GM23338 (cell line): ENCODE measurements at regions not wholly inside any gene's neighbourhood (a gene's known extent, or its start where the extent isn't known, plus 50 kb on each side); places are given as distances from the start of the nearest gene placed in this dataset.

Experiments
- ATAC-seq: fragments of 200-7000 bp; cut with Tn5 transposase; 3 replicates; pipeline ENCODE4 v1.9.1; 2020
- DNase-seq: peaks from one replicate; pipeline ENCODE4 v3.0.0-alpha.2; 2015; ENCODE audit warnings: low spot score
- H2AFZ ChIP-seq: fragments of 200-600 bp; sonication (generic); 2 replicates; pipeline ENCODE4 v1.8.0; 2016; ENCODE audit warnings: antibody characterized with exemption, mild to moderate bottlenecking, moderate library complexity
- H3F3A ChIP-seq: fragments of 200-600 bp; sonication (generic); replicated peaks from 2 replicates; pipeline ENCODE4 v1.8.0; 2017; ENCODE audit warnings: antibody characterized with exemption, mixed run types, low read depth
- H3K27ac ChIP-seq: fragments of 200-600 bp; sonication (generic); 2 replicates; pipeline ENCODE4 v1.6.1; 2016; ENCODE audit warnings: low read depth
- H3K27me3 ChIP-seq: fragments of 200-600 bp; sonication (generic); 2 replicates; pipeline ENCODE4 v1.8.0; 2016; ENCODE audit warnings: mild to moderate bottlenecking, mixed run types, moderate library complexity; ENCODE audit not compliant: insufficient read depth
- H3K36me3 ChIP-seq: fragments of 200-600 bp; sonication (generic); 2 replicates; pipeline ENCODE4 v1.8.0; 2016; ENCODE audit warnings: mild to moderate bottlenecking; ENCODE audit not compliant: insufficient read depth
- H3K4me1 ChIP-seq: fragments of 200-600 bp; sonication (generic); 2 replicates; pipeline ENCODE4 v1.8.0; 2016; ENCODE audit warnings: mild to moderate bottlenecking, moderate library complexity; ENCODE audit not compliant: insufficient read depth
- H3K4me2 ChIP-seq: fragments of 200-600 bp; sonication (generic); 2 replicates; pipeline ENCODE4 v1.7.1; 2017; ENCODE audit warnings: mixed run types
- H3K4me3 ChIP-seq: fragments of 200-600 bp; sonication (generic); 2 replicates; pipeline ENCODE4 v1.6.1; 2016; ENCODE audit warnings: mixed run types
- H3K79me2 ChIP-seq: fragments of 200-600 bp; sonication (generic); replicated peaks from 2 replicates; pipeline ENCODE4 v1.8.0; 2017; ENCODE audit warnings: mild to moderate bottlenecking; ENCODE audit not compliant: insufficient read depth
- H3K9me2 ChIP-seq: fragments of 200-600 bp; sonication (generic); 2 replicates; pipeline ENCODE4 v1.8.0; 2017; ENCODE audit not compliant: insufficient read depth
- H4K20me1 ChIP-seq: fragments of 200-600 bp; sonication (generic); replicated peaks from 2 replicates; pipeline ENCODE4 v1.8.0; 2017; ENCODE audit warnings: mild to moderate bottlenecking; ENCODE audit not compliant: insufficient read depth
- H3K27ac Mint-ChIP-seq: 2 replicates; pipeline ENCODE4 v1.8.0; 2020; ENCODE audit warnings: inconsistent platforms, mild to moderate bottlenecking, moderate library complexity, mixed read lengths
- H3K27me3 Mint-ChIP-seq: 3 replicates; pipeline ENCODE4 v1.8.0; 2022; ENCODE audit warnings: low read depth, mild to moderate bottlenecking, moderate library complexity, mixed read lengths, inconsistent platforms; ENCODE audit not compliant: insufficient read depth, poor library complexity
- H3K36me3 Mint-ChIP-seq: 3 replicates; pipeline ENCODE4 v1.8.0; 2021; ENCODE audit warnings: low read depth, mild to moderate bottlenecking, inconsistent platforms, moderate library complexity, mixed read lengths
- H3K4me1 Mint-ChIP-seq: 3 replicates; pipeline ENCODE4 v1.8.0; 2020; ENCODE audit warnings: mild to moderate bottlenecking, inconsistent platforms, mixed read lengths
- H3K4me3 Mint-ChIP-seq: 3 replicates; pipeline ENCODE4 v1.8.0; 2021; ENCODE audit warnings: moderate library complexity, mild to moderate bottlenecking, inconsistent platforms, mixed read lengths
- H3K9me3 Mint-ChIP-seq: 3 replicates; pipeline ENCODE4 v1.8.0; 2020; ENCODE audit warnings: moderate library complexity, mild to moderate bottlenecking, inconsistent platforms, mixed read lengths
- CREB1 ChIP-seq: fragments of 250-450 bp; sonication (Bioruptor Pico); IDR thresholded peaks from 2 replicates; pipeline ENCODE4 v1.5.0; 2020; ENCODE audit warnings: low read depth, mild to moderate bottlenecking, moderate library complexity
- EZH2 ChIP-seq: fragments of 200-600 bp; sonication (generic); IDR thresholded peaks from one replicate; pipeline ENCODE4 v1.8.0; 2017; ENCODE audit warnings: antibody characterized with exemption, mild to moderate bottlenecking, low read depth; ENCODE audit not compliant: unreplicated experiment
- EZH2phosphoT487 ChIP-seq: fragments of 200-600 bp; sonication (generic); IDR thresholded peaks from one replicate; pipeline ENCODE4 v1.8.1; 2018; ENCODE audit warnings: antibody characterized with exemption; ENCODE audit not compliant: unreplicated experiment
- JUNB ChIP-seq: IDR thresholded peaks from one replicate; pipeline ENCODE4 v1.6.1; 2016; ENCODE audit warnings: antibody characterized with exemption; ENCODE audit not compliant: unreplicated experiment
- NANOG ChIP-seq: IDR thresholded peaks from 2 replicates; pipeline ENCODE4 v1.6.1; 2016; ENCODE audit warnings: antibody characterized with exemption, borderline replicate concordance
- POLR2AphosphoS5 ChIP-seq: IDR thresholded peaks from 2 replicates; pipeline ENCODE4 v1.6.1; 2016; ENCODE audit warnings: antibody characterized with exemption, low read depth
- STAT1 ChIP-seq: IDR thresholded peaks from one replicate; pipeline ENCODE4 v1.6.1; 2016; ENCODE audit warnings: antibody characterized with exemption; ENCODE audit not compliant: unreplicated experiment
- ZNF114 ChIP-seq: fragments of 250-450 bp; sonication (Bioruptor Pico); IDR thresholded peaks from 2 replicates; pipeline ENCODE4 v1.5.0; 2020; ENCODE audit warnings: mild to moderate bottlenecking, moderate library complexity
- ZNF331 ChIP-seq: fragments of 250-450 bp; sonication (Bioruptor Pico); IDR thresholded peaks from 2 replicates; pipeline ENCODE4 v1.5.0; 2020; ENCODE audit warnings: low read depth, mild to moderate bottlenecking, moderate library complexity
- TF ChIP-seq, protein P1 (sequence below): fragments of 250-450 bp; sonication (Bioruptor Pico); IDR thresholded peaks from 2 replicates; pipeline ENCODE4 v1.5.0; 2020; ENCODE audit warnings: mild to moderate bottlenecking, moderate library complexity
- TF ChIP-seq, protein P2 (sequence below): IDR thresholded peaks from 2 replicates; pipeline ENCODE4 v1.6.1; 2016; ENCODE audit warnings: antibody characterized with exemption
- TF ChIP-seq, protein P3 (sequence below): IDR thresholded peaks from one replicate; pipeline ENCODE4 v1.6.1; 2018; ENCODE audit warnings: antibody characterized with exemption; ENCODE audit not compliant: unreplicated experiment
- TF ChIP-seq, protein P4 (sequence below), 2 experiments: fragments of 200-600 bp in 1 of 2; sonication (generic) in 1 of 2; conservative IDR thresholded peaks; 2 replicates each; pipeline versions ENCODE4 v1.5.1 to v1.6.1; 2016 to 2017; ENCODE audit warnings: antibody characterized with exemption in 2 of 2, low read depth in 2 of 2, mild to moderate bottlenecking in 2 of 2, moderate library complexity in 1 of 2

GRCh38 chr5:82862711-82863110, 214.5 kb downstream of the TMEM167A start:
- ATAC-seq (no peak), DNase-seq (no peak)
- peaks cover 18% of the 10 kb centered on the region; the same call in 2 of the 3 replicates for H3K4me1 Mint-ChIP-seq
- peaks cover 1% of the 10 kb centered on the region for H3K27me3 Mint-ChIP-seq
- Histone ChIP-seq H4K20me1 (no peaks in the 10 kb centered on the region), H3K27ac (no peak overlapping the region), H3F3A (no peaks in the 10 kb centered on the region), H3K9me2 (no peaks in the 10 kb centered on the region), H3K36me3 (no peaks in the 10 kb centered on the region), H3K4me2 (no peak overlapping the region), H2AFZ (no peak overlapping the region), H3K4me3 (no peak overlapping the region), H3K79me2 (no peaks in the 10 kb centered on the region), H3K27me3 (no peaks in the 10 kb centered on the region), H3K4me1 (peaks cover 25% of the 10 kb centered on the region)
- TF ChIP-seq, protein P1, sequence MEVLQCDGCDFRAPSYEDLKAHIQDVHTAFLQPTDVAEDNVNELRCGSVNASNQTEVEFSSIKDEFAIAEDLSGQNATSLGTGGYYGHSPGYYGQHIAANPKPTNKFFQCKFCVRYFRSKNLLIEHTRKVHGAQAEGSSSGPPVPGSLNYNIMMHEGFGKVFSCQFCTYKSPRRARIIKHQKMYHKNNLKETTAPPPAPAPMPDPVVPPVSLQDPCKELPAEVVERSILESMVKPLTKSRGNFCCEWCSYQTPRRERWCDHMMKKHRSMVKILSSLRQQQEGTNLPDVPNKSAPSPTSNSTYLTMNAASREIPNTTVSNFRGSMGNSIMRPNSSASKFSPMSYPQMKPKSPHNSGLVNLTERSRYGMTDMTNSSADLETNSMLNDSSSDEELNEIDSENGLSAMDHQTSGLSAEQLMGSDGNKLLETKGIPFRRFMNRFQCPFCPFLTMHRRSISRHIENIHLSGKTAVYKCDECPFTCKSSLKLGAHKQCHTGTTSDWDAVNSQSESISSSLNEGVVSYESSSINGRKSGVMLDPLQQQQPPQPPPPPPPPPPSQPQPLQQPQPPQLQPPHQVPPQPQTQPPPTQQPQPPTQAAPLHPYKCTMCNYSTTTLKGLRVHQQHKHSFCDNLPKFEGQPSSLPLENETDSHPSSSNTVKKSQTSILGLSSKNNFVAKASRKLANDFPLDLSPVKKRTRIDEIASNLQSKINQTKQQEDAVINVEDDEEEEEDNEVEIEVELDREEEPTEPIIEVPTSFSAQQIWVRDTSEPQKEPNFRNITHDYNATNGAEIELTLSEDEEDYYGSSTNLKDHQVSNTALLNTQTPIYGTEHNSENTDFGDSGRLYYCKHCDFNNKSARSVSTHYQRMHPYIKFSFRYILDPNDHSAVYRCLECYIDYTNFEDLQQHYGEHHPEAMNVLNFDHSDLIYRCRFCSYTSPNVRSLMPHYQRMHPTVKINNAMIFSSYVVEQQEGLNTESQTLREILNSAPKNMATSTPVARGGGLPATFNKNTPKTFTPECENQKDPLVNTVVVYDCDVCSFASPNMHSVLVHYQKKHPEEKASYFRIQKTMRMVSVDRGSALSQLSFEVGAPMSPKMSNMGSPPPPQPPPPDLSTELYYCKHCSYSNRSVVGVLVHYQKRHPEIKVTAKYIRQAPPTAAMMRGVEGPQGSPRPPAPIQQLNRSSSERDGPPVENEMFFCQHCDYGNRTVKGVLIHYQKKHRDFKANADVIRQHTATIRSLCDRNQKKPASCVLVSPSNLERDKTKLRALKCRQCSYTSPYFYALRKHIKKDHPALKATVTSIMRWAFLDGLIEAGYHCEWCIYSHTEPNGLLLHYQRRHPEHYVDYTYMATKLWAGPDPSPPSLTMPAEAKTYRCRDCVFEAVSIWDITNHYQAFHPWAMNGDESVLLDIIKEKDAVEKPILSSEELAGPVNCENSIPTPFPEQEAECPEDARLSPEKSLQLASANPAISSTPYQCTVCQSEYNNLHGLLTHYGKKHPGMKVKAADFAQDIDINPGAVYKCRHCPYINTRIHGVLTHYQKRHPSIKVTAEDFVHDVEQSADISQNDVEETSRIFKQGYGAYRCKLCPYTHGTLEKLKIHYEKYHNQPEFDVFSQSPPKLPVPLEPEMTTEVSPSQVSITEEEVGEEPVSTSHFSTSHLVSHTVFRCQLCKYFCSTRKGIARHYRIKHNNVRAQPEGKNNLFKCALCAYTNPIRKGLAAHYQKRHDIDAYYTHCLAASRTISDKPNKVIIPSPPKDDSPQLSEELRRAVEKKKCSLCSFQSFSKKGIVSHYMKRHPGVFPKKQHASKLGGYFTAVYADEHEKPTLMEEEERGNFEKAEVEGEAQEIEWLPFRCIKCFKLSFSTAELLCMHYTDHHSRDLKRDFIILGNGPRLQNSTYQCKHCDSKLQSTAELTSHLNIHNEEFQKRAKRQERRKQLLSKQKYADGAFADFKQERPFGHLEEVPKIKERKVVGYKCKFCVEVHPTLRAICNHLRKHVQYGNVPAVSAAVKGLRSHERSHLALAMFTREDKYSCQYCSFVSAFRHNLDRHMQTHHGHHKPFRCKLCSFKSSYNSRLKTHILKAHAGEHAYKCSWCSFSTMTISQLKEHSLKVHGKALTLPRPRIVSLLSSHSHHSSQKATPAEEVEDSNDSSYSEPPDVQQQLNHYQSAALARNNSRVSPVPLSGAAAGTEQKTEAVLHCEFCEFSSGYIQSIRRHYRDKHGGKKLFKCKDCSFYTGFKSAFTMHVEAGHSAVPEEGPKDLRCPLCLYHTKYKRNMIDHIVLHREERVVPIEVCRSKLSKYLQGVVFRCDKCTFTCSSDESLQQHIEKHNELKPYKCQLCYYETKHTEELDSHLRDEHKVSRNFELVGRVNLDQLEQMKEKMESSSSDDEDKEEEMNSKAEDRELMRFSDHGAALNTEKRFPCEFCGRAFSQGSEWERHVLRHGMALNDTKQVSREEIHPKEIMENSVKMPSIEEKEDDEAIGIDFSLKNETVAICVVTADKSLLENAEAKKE (CRISPR knock-in tag), result no peak
- TF ChIP-seq STAT1, result no peak
- no peak for TF ChIP-seq EZH2
- TF ChIP-seq, protein P2, sequence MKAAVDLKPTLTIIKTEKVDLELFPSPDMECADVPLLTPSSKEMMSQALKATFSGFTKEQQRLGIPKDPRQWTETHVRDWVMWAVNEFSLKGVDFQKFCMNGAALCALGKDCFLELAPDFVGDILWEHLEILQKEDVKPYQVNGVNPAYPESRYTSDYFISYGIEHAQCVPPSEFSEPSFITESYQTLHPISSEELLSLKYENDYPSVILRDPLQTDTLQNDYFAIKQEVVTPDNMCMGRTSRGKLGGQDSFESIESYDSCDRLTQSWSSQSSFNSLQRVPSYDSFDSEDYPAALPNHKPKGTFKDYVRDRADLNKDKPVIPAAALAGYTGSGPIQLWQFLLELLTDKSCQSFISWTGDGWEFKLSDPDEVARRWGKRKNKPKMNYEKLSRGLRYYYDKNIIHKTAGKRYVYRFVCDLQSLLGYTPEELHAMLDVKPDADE, result no peak
- no peak for TF ChIP-seq ZNF331 (CRISPR knock-in tag)
- TF ChIP-seq JUNB, result no peak
- TF ChIP-seq NANOG, result no peak
- no peak for TF ChIP-seq ZNF114 (CRISPR knock-in tag)
- no peak for TF ChIP-seq EZH2phosphoT487
- no peak for TF ChIP-seq CREB1
- TF ChIP-seq POLR2AphosphoS5, result no peak
- TF ChIP-seq, protein P3, sequence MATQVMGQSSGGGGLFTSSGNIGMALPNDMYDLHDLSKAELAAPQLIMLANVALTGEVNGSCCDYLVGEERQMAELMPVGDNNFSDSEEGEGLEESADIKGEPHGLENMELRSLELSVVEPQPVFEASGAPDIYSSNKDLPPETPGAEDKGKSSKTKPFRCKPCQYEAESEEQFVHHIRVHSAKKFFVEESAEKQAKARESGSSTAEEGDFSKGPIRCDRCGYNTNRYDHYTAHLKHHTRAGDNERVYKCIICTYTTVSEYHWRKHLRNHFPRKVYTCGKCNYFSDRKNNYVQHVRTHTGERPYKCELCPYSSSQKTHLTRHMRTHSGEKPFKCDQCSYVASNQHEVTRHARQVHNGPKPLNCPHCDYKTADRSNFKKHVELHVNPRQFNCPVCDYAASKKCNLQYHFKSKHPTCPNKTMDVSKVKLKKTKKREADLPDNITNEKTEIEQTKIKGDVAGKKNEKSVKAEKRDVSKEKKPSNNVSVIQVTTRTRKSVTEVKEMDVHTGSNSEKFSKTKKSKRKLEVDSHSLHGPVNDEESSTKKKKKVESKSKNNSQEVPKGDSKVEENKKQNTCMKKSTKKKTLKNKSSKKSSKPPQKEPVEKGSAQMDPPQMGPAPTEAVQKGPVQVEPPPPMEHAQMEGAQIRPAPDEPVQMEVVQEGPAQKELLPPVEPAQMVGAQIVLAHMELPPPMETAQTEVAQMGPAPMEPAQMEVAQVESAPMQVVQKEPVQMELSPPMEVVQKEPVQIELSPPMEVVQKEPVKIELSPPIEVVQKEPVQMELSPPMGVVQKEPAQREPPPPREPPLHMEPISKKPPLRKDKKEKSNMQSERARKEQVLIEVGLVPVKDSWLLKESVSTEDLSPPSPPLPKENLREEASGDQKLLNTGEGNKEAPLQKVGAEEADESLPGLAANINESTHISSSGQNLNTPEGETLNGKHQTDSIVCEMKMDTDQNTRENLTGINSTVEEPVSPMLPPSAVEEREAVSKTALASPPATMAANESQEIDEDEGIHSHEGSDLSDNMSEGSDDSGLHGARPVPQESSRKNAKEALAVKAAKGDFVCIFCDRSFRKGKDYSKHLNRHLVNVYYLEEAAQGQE, result no peak
- TF ChIP-seq, protein P4, sequence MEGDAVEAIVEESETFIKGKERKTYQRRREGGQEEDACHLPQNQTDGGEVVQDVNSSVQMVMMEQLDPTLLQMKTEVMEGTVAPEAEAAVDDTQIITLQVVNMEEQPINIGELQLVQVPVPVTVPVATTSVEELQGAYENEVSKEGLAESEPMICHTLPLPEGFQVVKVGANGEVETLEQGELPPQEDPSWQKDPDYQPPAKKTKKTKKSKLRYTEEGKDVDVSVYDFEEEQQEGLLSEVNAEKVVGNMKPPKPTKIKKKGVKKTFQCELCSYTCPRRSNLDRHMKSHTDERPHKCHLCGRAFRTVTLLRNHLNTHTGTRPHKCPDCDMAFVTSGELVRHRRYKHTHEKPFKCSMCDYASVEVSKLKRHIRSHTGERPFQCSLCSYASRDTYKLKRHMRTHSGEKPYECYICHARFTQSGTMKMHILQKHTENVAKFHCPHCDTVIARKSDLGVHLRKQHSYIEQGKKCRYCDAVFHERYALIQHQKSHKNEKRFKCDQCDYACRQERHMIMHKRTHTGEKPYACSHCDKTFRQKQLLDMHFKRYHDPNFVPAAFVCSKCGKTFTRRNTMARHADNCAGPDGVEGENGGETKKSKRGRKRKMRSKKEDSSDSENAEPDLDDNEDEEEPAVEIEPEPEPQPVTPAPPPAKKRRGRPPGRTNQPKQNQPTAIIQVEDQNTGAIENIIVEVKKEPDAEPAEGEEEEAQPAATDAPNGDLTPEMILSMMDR (conservative IDR thresholded peaks at IDR 0.05; ENCODE audit: low read depth in 2 of 2), result no peak
- H3K9me3 Mint-ChIP-seq, result peaks cover 3% of the 10 kb centered on the region; the same call in 2 of the 3 replicates
- no peaks in the 10 kb centered on the region; the same call in 2 of the 3 replicates for H3K36me3 Mint-ChIP-seq
- no peak overlapping the region for H3K27ac Mint-ChIP-seq
- H3K4me3 Mint-ChIP-seq, result no peak overlapping the region
